ENCODE measurements at regions not wholly inside any gene's neighbourhood (a gene's known extent, or its start where the extent isn't known, plus 50 kb on each side); places are given as distances from the start of the nearest gene placed in this dataset.

GRCh38 chr11:95536047-95536690 lies 253.4 kb downstream of the FAM76B start (continued):
- TF ChIP-seq SP1 (IDR thresholded peaks at IDR 0.05; ENCODE audit: low read depth, low read length), result no peak
- no peak for TF ChIP-seq KDM1A (IDR thresholded peaks at IDR 0.05; ENCODE audit: borderline replicate concordance, low read length)
- no peak for TF ChIP-seq FOSL1 (IDR thresholded peaks at IDR 0.05; ENCODE audit: insufficient read depth, low read depth, low read length)
